CD4-positive, alpha-beta T cell (primary cell): ENCODE measurements at regions not wholly inside any gene's neighbourhood (a gene's known extent, or its start where the extent isn't known, plus 50 kb on each side); places are given as distances from the start of the nearest gene placed in this dataset.

Source experiments
- ATAC-seq: fragments of 200-7000 bp; cut with Tn5 transposase; one replicate; pipeline ENCODE4 v1.10.0; 2022; ENCODE audit warnings: mild to moderate bottlenecking; ENCODE audit not compliant: poor library complexity
- CTCF ChIA-PET: fragments of 350-600 bp; sonication (Branson Sonifier 250); formaldehyde crosslinking; loops from one replicate; lab custom pipeline; 2021; ENCODE audit warnings: antibody characterized with exemption, inconsistent platforms; lab: Charles Lee
- POLR2A ChIA-PET: fragments of 350-600 bp; sonication (Branson Sonifier 250); formaldehyde crosslinking; loops from one replicate; lab custom pipeline; 2021; ENCODE audit warnings: antibody characterized with exemption, inconsistent platforms; lab: Charles Lee
- DNase-seq, 14 experiments: peaks; one replicate each; pipeline ENCODE4 v3.0.0-alpha.2; 2013 to 2020; ENCODE audit warnings: mixed read lengths in 2 of 14
- H3K27ac ChIP-seq, 2 donors: one replicate each; pipeline versions ENCODE4 v1.5.1 to v1.7.0; 2013; ENCODE audit warnings: low read length in 2 of 2, low read depth in 1 of 2, mild to moderate bottlenecking in 1 of 2
- H3K27me3 ChIP-seq, 2 experiments: 1 replicate in 1 of 2; 2 replicates in 1 of 2; pipeline versions ENCODE4 v1.6.1 to v1.7.0; 2013; ENCODE audit warnings: low read length in 2 of 2, control low read depth in 1 of 2, mild to moderate bottlenecking in 1 of 2, moderate library complexity in 1 of 2; ENCODE audit not compliant: insufficient read depth in 2 of 2, control insufficient read depth in 1 of 2
- H3K36me3 ChIP-seq: one replicate; pipeline ENCODE4 v1.6.1; 2013; ENCODE audit warnings: low read length, control low read depth; ENCODE audit not compliant: insufficient read depth
- H3K4me1 ChIP-seq: one replicate; pipeline ENCODE4 v1.6.1; 2013; ENCODE audit warnings: low read length, control low read depth; ENCODE audit not compliant: insufficient read depth
- H3K4me3 ChIP-seq: one replicate; pipeline ENCODE4 v1.5.1; 2013; ENCODE audit warnings: mild to moderate bottlenecking, low read length, moderate library complexity
- H3K9me3 ChIP-seq, 2 experiments: 1 replicate in 1 of 2; 2 replicates in 1 of 2; pipeline versions ENCODE4 v1.6.1 to v1.7.0; 2013; ENCODE audit warnings: low read length in 2 of 2, mild to moderate bottlenecking in 2 of 2, control low read depth in 1 of 2, moderate library complexity in 1 of 2; ENCODE audit not compliant: control insufficient read depth in 1 of 2, insufficient read depth in 1 of 2
- H3K27ac Mint-ChIP-seq: one replicate; pipeline ENCODE4 v1.8.0; 2020; ENCODE audit warnings: mixed read lengths
- H3K27me3 Mint-ChIP-seq: one replicate; pipeline ENCODE4 v1.8.0; 2021; ENCODE audit warnings: mixed read lengths
- H3K36me3 Mint-ChIP-seq: one replicate; pipeline ENCODE4 v1.8.0; 2021; ENCODE audit warnings: low read depth, mixed read lengths
- H3K4me1 Mint-ChIP-seq: one replicate; pipeline ENCODE4 v1.8.0; 2021; ENCODE audit warnings: low read depth, mixed read lengths
- H3K4me3 Mint-ChIP-seq: one replicate; pipeline ENCODE4 v1.8.0; 2020; ENCODE audit warnings: mild to moderate bottlenecking, mixed read lengths
- H3K9me3 Mint-ChIP-seq: one replicate; pipeline ENCODE4 v1.8.0; 2020; ENCODE audit warnings: mixed read lengths
- intact Hi-C, 2 experiments: fragments of 100-400 bp; cut with DNase I in 1 of 2; cut with micrococcal nuclease in 1 of 2; formaldehyde crosslinking; loops; one replicate each; pipeline versions ENCODE4 v1.15.1 to v1.9.0; 2023 to 2025; cut with DNase I, micrococcal nuclease
- TF ChIP-seq, protein P1 (sequence below): fragments of 200-600 bp; IDR thresholded peaks from one replicate; pipeline ENCODE4 v1.8.0; 2022; ENCODE audit warnings: antibody characterized with exemption, mild to moderate bottlenecking

GRCh38 chr4:180721356-180721755 lies 1521.8 kb upstream of the TENM3 start:
- DNase-seq (no peak), ATAC-seq (no peak)
- Mint-ChIP-seq H3K27ac (no peak overlapping the region), H3K27me3 (no peaks in the 10 kb centered on the region), H3K4me3 (no peak overlapping the region), H3K36me3 (no peaks in the 10 kb centered on the region), H3K9me3 (peaks cover 7% of the 10 kb centered on the region), H3K4me1 (no peaks in the 10 kb centered on the region)
- no peaks in the 10 kb centered on the region for H3K4me1 ChIP-seq
- no peak overlapping the region for H3K4me3 ChIP-seq
- H3K27ac ChIP-seq = no peak overlapping the region
- ChIA-PET CTCF (no interaction called here), POLR2A (no interaction called here)
- no peaks in the 10 kb centered on the region for H3K27me3 ChIP-seq
- TF ChIP-seq, protein P1, sequence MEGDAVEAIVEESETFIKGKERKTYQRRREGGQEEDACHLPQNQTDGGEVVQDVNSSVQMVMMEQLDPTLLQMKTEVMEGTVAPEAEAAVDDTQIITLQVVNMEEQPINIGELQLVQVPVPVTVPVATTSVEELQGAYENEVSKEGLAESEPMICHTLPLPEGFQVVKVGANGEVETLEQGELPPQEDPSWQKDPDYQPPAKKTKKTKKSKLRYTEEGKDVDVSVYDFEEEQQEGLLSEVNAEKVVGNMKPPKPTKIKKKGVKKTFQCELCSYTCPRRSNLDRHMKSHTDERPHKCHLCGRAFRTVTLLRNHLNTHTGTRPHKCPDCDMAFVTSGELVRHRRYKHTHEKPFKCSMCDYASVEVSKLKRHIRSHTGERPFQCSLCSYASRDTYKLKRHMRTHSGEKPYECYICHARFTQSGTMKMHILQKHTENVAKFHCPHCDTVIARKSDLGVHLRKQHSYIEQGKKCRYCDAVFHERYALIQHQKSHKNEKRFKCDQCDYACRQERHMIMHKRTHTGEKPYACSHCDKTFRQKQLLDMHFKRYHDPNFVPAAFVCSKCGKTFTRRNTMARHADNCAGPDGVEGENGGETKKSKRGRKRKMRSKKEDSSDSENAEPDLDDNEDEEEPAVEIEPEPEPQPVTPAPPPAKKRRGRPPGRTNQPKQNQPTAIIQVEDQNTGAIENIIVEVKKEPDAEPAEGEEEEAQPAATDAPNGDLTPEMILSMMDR = no peak
- no peaks in the 10 kb centered on the region for H3K36me3 ChIP-seq
- intact Hi-C loops = no loop called here
- peaks cover 0 to 4% of the 10 kb centered on the region in 2 experiments for H3K9me3 ChIP-seq

GRCh38 chr4:180726611-180727010 lies 1516.6 kb upstream of the TENM3 start:
- Histone ChIP-seq H3K36me3 (no peaks in the 10 kb centered on the region), H3K4me1 (no peaks in the 10 kb centered on the region), H3K9me3 (peaks cover 0 to 1% of the 10 kb centered on the region in 2 experiments), H3K27me3 (no peaks in the 10 kb centered on the region), H3K4me3 (no peak overlapping the region), H3K27ac (no peak overlapping the region)
- Mint-ChIP-seq H3K9me3 (peaks cover 4% of the 10 kb centered on the region), H3K4me3 (no peak overlapping the region), H3K27me3 (no peaks in the 10 kb centered on the region), H3K27ac (no peak overlapping the region), H3K4me1 (no peaks in the 10 kb centered on the region), H3K36me3 (no peaks in the 10 kb centered on the region)
- ChIA-PET CTCF (no interaction called here), POLR2A (no interaction called here)
- TF ChIP-seq, protein P1 = no peak
- intact Hi-C loops = no loop called here
- DNase-seq (no peak), ATAC-seq (no peak)

GRCh38 chr4:180727478-180727877 lies 1515.7 kb upstream of the TENM3 start:
- DNase-seq = no peak
- ChIA-PET POLR2A (no interaction called here), CTCF (no interaction called here)
- Mint-ChIP-seq H3K27ac (no peak overlapping the region), H3K4me1 (no peaks in the 10 kb centered on the region), H3K4me3 (no peak overlapping the region), H3K36me3 (no peaks in the 10 kb centered on the region), H3K9me3 (peaks cover 2% of the 10 kb centered on the region), H3K27me3 (no peaks in the 10 kb centered on the region)
- Histone ChIP-seq H3K27ac (no peak overlapping the region), H3K4me3 (no peak overlapping the region), H3K4me1 (no peaks in the 10 kb centered on the region), H3K9me3 (no peaks in the 10 kb centered on the region), H3K27me3 (no peaks in the 10 kb centered on the region), H3K36me3 (no peaks in the 10 kb centered on the region)
- TF ChIP-seq, protein P1 = no peak
- intact Hi-C loops = no loop called here
- ATAC-seq = no peak
